IMR-90 (cell line): ENCODE measurements at regions not wholly inside any gene's neighbourhood (a gene's known extent, or its start where the extent isn't known, plus 50 kb on each side); places are given as distances from the start of the nearest gene placed in this dataset.

Source experiments
- BHLHE40 ChIP-seq: fragments of 150-350 bp; IDR thresholded peaks from 2 replicates; pipeline ENCODE4 v1.6.1; 2016; ENCODE audit warnings: mild to moderate bottlenecking, low read depth, low read length
- MAZ ChIP-seq: IDR thresholded peaks from 2 replicates; pipeline ENCODE4 v1.6.1; 2012; ENCODE audit warnings: low read depth, mild to moderate bottlenecking, low read length, improper control_type of control experiment, moderate library complexity, borderline replicate concordance
- MXI1 ChIP-seq: IDR thresholded peaks from 2 replicates; pipeline ENCODE4 v1.6.1; 2012; ENCODE audit warnings: low read depth, mild to moderate bottlenecking, low read length, moderate library complexity, borderline replicate concordance
- TF ChIP-seq, protein P1 (sequence below): fragments of 150-350 bp; IDR thresholded peaks from 2 replicates; pipeline ENCODE4 v1.6.1; 2017; ENCODE audit warnings: mild to moderate bottlenecking, antibody characterized with exemption, low read length, low read depth
- TF ChIP-seq, protein P2 (sequence below): conservative IDR thresholded peaks from 2 replicates; pipeline ENCODE4 v1.5.1; 2012; ENCODE audit warnings: mild to moderate bottlenecking, low read depth, low read length, improper control_type of control experiment

DNA sequence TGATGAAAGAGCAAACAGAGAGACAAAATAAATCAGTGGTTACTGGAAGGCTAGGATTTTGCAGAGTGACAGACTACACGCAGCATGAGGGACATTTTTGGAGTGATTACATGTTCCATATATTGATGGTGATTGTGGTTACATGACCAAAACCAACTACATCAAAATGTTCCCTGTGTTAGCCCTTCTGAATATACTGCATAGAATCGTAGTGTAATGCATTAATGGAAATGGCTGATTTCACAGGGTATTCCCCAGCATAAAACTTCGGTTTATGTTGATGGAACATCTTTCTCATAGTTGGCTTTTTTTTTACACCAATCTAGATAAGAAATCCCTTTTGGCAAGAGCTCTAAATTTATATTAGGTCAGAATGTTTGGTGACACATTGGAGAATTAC lies 191.3 kb upstream of the CMC1 start:
- TF ChIP-seq MXI1 (no peak), MAZ (no peak), BHLHE40 (no peak)
- TF ChIP-seq, protein P1, sequence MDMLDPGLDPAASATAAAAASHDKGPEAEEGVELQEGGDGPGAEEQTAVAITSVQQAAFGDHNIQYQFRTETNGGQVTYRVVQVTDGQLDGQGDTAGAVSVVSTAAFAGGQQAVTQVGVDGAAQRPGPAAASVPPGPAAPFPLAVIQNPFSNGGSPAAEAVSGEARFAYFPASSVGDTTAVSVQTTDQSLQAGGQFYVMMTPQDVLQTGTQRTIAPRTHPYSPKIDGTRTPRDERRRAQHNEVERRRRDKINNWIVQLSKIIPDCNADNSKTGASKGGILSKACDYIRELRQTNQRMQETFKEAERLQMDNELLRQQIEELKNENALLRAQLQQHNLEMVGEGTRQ: no peak
- TF ChIP-seq, protein P2, sequence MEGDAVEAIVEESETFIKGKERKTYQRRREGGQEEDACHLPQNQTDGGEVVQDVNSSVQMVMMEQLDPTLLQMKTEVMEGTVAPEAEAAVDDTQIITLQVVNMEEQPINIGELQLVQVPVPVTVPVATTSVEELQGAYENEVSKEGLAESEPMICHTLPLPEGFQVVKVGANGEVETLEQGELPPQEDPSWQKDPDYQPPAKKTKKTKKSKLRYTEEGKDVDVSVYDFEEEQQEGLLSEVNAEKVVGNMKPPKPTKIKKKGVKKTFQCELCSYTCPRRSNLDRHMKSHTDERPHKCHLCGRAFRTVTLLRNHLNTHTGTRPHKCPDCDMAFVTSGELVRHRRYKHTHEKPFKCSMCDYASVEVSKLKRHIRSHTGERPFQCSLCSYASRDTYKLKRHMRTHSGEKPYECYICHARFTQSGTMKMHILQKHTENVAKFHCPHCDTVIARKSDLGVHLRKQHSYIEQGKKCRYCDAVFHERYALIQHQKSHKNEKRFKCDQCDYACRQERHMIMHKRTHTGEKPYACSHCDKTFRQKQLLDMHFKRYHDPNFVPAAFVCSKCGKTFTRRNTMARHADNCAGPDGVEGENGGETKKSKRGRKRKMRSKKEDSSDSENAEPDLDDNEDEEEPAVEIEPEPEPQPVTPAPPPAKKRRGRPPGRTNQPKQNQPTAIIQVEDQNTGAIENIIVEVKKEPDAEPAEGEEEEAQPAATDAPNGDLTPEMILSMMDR: no peak
